Ovary (tissue), 3 donors: ENCODE measurements at regions not wholly inside any gene's neighbourhood (a gene's known extent, or its start where the extent isn't known, plus 50 kb on each side); places are given as distances from the start of the nearest gene placed in this dataset.

ENCODE experiments used
- CTCF ChIP-seq, 3 donors: fragments of 450-650 bp in 2 of 3; fragments of 200-600 bp in 1 of 3; IDR thresholded peaks; one replicate each; pipeline versions ENCODE4 v1.5.1 to v1.8.0; 2016 to 2022; ENCODE audit warnings: antibody characterized with exemption in 3 of 3, mild to moderate bottlenecking in 1 of 3
- EP300 ChIP-seq: sonication (generic); formaldehyde crosslinking; IDR thresholded peaks from one replicate; pipeline ENCODE4 v1.6.1; 2017; ENCODE audit warnings: antibody characterized with exemption
- POLR2A ChIP-seq: fragments of 450-650 bp; IDR thresholded peaks from one replicate; pipeline ENCODE4 v1.6.1; 2017; ENCODE audit warnings: antibody characterized with exemption, mild to moderate bottlenecking, moderate library complexity
- donor health status: DM: no; HTN: no; CAD: no.

- TF ChIP-seq CTCF (IDR thresholded peaks at IDR 0.05) (no peak), EP300 (no peak), POLR2A (no peak)
These were observed 92.0 kb downstream of the FOXB1 start for GRCh38 chr15:60096157-60096556.
